GM12878 (cell line): ENCODE measurements at regions not wholly inside any gene's neighbourhood (a gene's known extent, or its start where the extent isn't known, plus 50 kb on each side); places are given as distances from the start of the nearest gene placed in this dataset.
"Not testable (repeated sequence)": the region's sequence is repeated elsewhere in the genome, so short reads cannot be mapped to it uniquely, and the experiment has no call there.

Experiments used
- ATAC-seq: fragments of 200-7000 bp; cut with Tn5 transposase; 3 replicates; pipeline ENCODE4 v1.9.1; 2020; ENCODE audit warnings: mild to moderate bottlenecking, moderate library complexity
- BruUV-seq: library from RNA; stranded (reverse); fragments of 400-500 nt; replicated peaks from 2 replicates; lab custom pipeline; 2021; lab: Mats Ljungman, UMichigan
- CTCF ChIA-PET: fragments of 300-600 bp; sonication (Branson Sonifier 250); formaldehyde crosslinking; extraction: SDS; loops from one replicate; lab custom pipeline; 2021; ENCODE audit warnings: inconsistent platforms; lab: Yijun Ruan, JAX
- POLR2A ChIA-PET: fragments of 350-600 bp; formaldehyde crosslinking; extraction: SDS; loops from one replicate; lab custom pipeline; 2021; ENCODE audit warnings: inconsistent platforms; lab: Charles Lee
- RAD21 ChIA-PET: fragments of 300-600 bp; sonication (Branson Sonifier 250); formaldehyde crosslinking; loops from one replicate; lab custom pipeline; 2023; ENCODE audit warnings: antibody characterized with exemption; ENCODE audit not compliant: unreplicated experiment; lab: Charles Lee
- SMC1A ChIA-PET: fragments of 300-600 bp; sonication (Branson Sonifier 250); formaldehyde crosslinking; loops from one replicate; lab custom pipeline; 2023; ENCODE audit not compliant: unreplicated experiment, uncharacterized antibody; lab: Charles Lee
- DNase-seq: peaks from one replicate; pipeline ENCODE4 v3.0.0-alpha.2; 2011; ENCODE audit warnings: low read depth, low spot score
- FAIRE-seq: peaks from 3 replicates; lab custom pipeline; 2011; peaks lifted over from hg19 to GRCh38; lab: Jason Lieb, UNC
- H2AFZ ChIP-seq: 2 replicates; pipeline ENCODE4 v1.6.0; 2011; ENCODE audit warnings: low read depth, low read length, control low read depth; ENCODE audit not compliant: control insufficient read depth
- H3K27ac ChIP-seq: 2 replicates; pipeline ENCODE4 v1.5.1; 2011; ENCODE audit warnings: control low read depth; ENCODE audit not compliant: control insufficient read depth, insufficient read depth
- H3K27me3 ChIP-seq, 2 experiments: replicated peaks in 1 of 2; 2 replicates each; pipeline versions ENCODE4 v1.6.0 to v1.6.1; 2011; ENCODE audit warnings: low read length in 1 of 2; ENCODE audit not compliant: control insufficient read depth in 2 of 2, insufficient read depth in 2 of 2
- H3K36me3 ChIP-seq, 2 experiments: 2 replicates each; pipeline ENCODE4 v1.5.1; 2011; ENCODE audit warnings: low read length in 1 of 2; ENCODE audit not compliant: control insufficient read depth in 2 of 2, insufficient read depth in 2 of 2
- H3K4me1 ChIP-seq: 2 replicates; pipeline ENCODE4 v1.6.1; 2011; ENCODE audit warnings: mild to moderate bottlenecking, low read length, moderate library complexity, mixed read lengths; ENCODE audit not compliant: control insufficient read depth, insufficient read depth
- H3K4me2 ChIP-seq: 2 replicates; pipeline ENCODE4 v1.6.0; 2011; ENCODE audit warnings: control low read depth; ENCODE audit not compliant: control insufficient read depth, insufficient read depth
- H3K4me3 ChIP-seq: fragments of 200-600 bp; sonication (generic); 2 replicates; pipeline ENCODE4 v1.5.1; 2016
- H3K79me2 ChIP-seq: 2 replicates; pipeline ENCODE4 v1.6.0; 2011; ENCODE audit warnings: low read length; ENCODE audit not compliant: control insufficient read depth, insufficient read depth
- H3K9ac ChIP-seq: 2 replicates; pipeline ENCODE4 v1.8.0; 2011; ENCODE audit warnings: low read length, control low read depth, mixed read lengths; ENCODE audit not compliant: control insufficient read depth, insufficient read depth
- H3K9me3 ChIP-seq: replicated peaks from 3 replicates; pipeline ENCODE4 v1.5.1; 2011; ENCODE audit warnings: mild to moderate bottlenecking, low read length; ENCODE audit not compliant: control insufficient read depth, insufficient read depth
- H4K20me1 ChIP-seq: 2 replicates; pipeline ENCODE4 v1.6.0; 2011; ENCODE audit not compliant: control insufficient read depth, insufficient read depth
- DPF2 ChIP-seq: fragments of 450-650 bp; IDR thresholded peaks from 2 replicates; pipeline ENCODE4 v1.6.1; 2017; ENCODE audit warnings: mild to moderate bottlenecking
- EGR1 ChIP-seq, 2 experiments: IDR thresholded peaks; 1 replicate in 1 of 2; 2 replicates in 1 of 2; pipeline ENCODE4 v1.6.1; 2011 to 2012; ENCODE audit warnings: low read depth in 2 of 2, low read length in 2 of 2, borderline replicate concordance in 1 of 2, mild to moderate bottlenecking in 1 of 2, moderate library complexity in 1 of 2
- NFXL1 ChIP-seq: fragments of 450-650 bp; IDR thresholded peaks from 2 replicates; pipeline ENCODE4 v1.6.1; 2017; ENCODE audit warnings: antibody characterized with exemption, mild to moderate bottlenecking, borderline replicate concordance
- RFX5 ChIP-seq: IDR thresholded peaks from 2 replicates; pipeline ENCODE4 v1.6.1; 2011; ENCODE audit warnings: low read depth, low read length, improper control_type of control experiment
- RUNX3 ChIP-seq: IDR thresholded peaks from 2 replicates; pipeline ENCODE4 v1.6.1; 2012; ENCODE audit warnings: low read length, inconsistent platforms
- SIX5 ChIP-seq: IDR thresholded peaks from 2 replicates; pipeline ENCODE4 v1.6.1; 2011; ENCODE audit warnings: mild to moderate bottlenecking, low read depth, low read length, moderate library complexity; ENCODE audit not compliant: severe bottlenecking
- STAT1 ChIP-seq: fragments of 450-650 bp; conservative IDR thresholded peaks from 2 replicates; pipeline ENCODE4 v1.6.1; 2014; ENCODE audit warnings: antibody characterized with exemption, mild to moderate bottlenecking
- TCF3 ChIP-seq: IDR thresholded peaks from 2 replicates; pipeline ENCODE4 v1.6.1; 2012; ENCODE audit warnings: low read depth, mild to moderate bottlenecking, low read length, borderline replicate concordance; ENCODE audit not compliant: insufficient read depth
- in situ Hi-C: fragments of 300-500 bp; cut with MboI; formaldehyde crosslinking; loops from 9 replicates; pipeline ENCODE4 v1.14.3; 2018; ENCODE audit warnings: mixed read lengths
- intact Hi-C: fragments of 100-400 bp; cut with micrococcal nuclease; formaldehyde crosslinking; loops from one replicate; pipeline ENCODE4 v1.14.2; 2022; ENCODE audit not compliant: unreplicated experiment
- TF ChIP-seq, protein P1 (sequence below): IDR thresholded peaks from 2 replicates; pipeline ENCODE4 v1.6.1; 2012; ENCODE audit warnings: low read depth, low read length, improper control_type of control experiment

DNA sequence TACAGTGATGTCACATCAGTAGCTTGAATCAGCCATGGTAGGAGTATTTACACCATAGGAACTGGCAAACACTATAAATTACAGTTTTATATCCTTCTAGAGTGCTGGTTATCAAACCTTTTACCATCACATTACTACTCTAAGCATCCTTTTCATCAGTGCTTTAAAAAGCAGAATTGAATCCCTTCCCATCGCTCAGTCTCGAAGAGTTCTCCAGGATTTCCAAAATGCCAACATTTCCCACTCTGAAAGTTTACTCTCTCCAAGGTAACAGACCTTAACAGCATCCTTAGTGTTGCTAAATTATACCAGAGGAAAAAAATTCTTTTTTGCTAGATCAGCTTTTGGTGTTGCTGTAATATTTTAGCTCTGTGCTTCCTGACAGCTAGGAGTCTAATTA is 209.4 kb upstream of the USP15 start (continued):
- TF ChIP-seq RFX5 (no peak), EGR1 (IDR thresholded peaks at IDR 0.05; ENCODE audit: borderline replicate concordance in 1 of 2, low read depth in 2 of 2, low read length in 2 of 2) (no peak)

DNA sequence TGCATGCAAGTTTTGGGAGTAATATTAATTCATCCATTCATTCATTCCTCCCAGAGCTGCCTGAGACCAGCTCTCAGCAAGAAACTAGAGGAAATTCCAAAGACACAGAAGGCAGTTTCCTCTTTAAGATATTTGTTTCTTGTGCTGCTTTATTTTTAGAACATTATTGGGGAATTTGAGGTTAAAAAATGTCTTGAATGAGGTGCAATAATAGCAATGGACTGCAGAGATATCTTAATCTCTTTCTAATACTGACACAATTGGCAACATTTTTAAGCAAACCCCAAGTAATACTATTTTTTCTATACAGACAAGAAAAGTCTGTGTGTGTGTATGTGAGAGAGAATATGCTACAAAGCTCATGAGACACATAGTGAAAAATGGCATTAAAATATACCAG is 190.2 kb upstream of the USP15 start:
- Histone ChIP-seq H2AFZ (no peak overlapping the region), H3K27me3 (no peaks in the 10 kb centered on the region), H4K20me1 (no peaks in the 10 kb centered on the region), H3K9ac (no peak overlapping the region), H3K36me3 (no peaks in the 10 kb centered on the region), H3K9me3 (no peaks in the 10 kb centered on the region), H3K4me2 (no peak overlapping the region), H3K27ac (no peak overlapping the region)
- intact Hi-C loops (no loop called here), in situ Hi-C loops (no loop called here)
- POLR2A ChIA-PET, result no interaction called here
- DNase-seq (no peak), FAIRE-seq (no peak)
- no TSS peak for BruUV-seq
- RAD21 ChIA-PET, result no interaction called here
- TF ChIP-seq, protein P1, sequence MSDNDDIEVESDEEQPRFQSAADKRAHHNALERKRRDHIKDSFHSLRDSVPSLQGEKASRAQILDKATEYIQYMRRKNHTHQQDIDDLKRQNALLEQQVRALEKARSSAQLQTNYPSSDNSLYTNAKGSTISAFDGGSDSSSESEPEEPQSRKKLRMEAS, result no peak
- TF ChIP-seq STAT1, result no peak
- no peak for TF ChIP-seq DPF2
- no peak for TF ChIP-seq RUNX3
- TF ChIP-seq TCF3, result no peak
- TF ChIP-seq SIX5, result no peak
- no peak for TF ChIP-seq NFXL1
- TF ChIP-seq RFX5, result no peak
- TF ChIP-seq, all 136 proteins: peak for 0
- ChIA-PET SMC1A (interaction anchor here (1.0 to 1.3 kb wide), 2 partner anchors 9 to 10 kb away, joined by 4 read pairs; no protein-coding TSS in a partner anchor), CTCF (no interaction called here)
- ATAC-seq, result no peak
- no peaks in the 10 kb centered on the region for H3K4me1 ChIP-seq
- no peaks in the 10 kb centered on the region for H3K79me2 ChIP-seq
- no peak overlapping the region for H3K4me3 ChIP-seq

DNA sequence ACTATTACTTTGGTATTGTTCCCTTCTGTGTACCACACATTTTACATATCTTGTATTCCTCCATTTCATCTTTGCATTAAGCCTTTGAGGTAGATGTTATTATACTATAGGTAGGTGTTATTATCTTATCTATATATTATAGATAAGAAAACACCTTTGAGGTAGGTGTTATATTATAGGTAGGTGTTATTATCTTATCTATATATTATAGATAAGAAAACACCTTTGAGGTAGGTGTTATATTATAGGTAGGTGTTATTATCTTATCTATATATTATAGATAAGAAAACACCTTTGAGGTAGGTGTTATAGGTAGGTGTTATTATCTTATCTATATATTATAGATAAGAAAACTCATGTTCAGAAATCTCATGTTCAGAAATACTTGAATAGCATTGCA is 187.0 kb upstream of the USP15 start:
- H3K27ac ChIP-seq, H3K4me1 ChIP-seq, CTCF ChIA-PET, H3K9ac ChIP-seq, intact Hi-C loops, ATAC-seq, RAD21 ChIA-PET, BruUV-seq, POLR2A ChIA-PET, in situ Hi-C loops, H3K4me3 ChIP-seq, FAIRE-seq, H3K9me3 ChIP-seq, H3K4me2 ChIP-seq, H4K20me1 ChIP-seq, H3K36me3 ChIP-seq, DNase-seq, H3K79me2 ChIP-seq, H3K27me3 ChIP-seq, H2AFZ ChIP-seq, SMC1A ChIA-PET: not testable (repeated sequence)
